ENCODE measurements at regions not wholly inside any gene's neighbourhood (a gene's known extent, or its start where the extent isn't known, plus 50 kb on each side); places are given as distances from the start of the nearest gene placed in this dataset.

GRCh38 chr18:25759111-25759510 is 331.3 kb downstream of the SS18 start:
- no peaks in the 10 kb centered on the region for H3K27me3 Mint-ChIP-seq

GRCh38 chr18:25743646-25744151 is 346.7 kb downstream of the SS18 start:
- H3K9me3 ChIP-seq (ENCODE audit: control extremely low read depth in 1 of 3, control insufficient read depth in 2 of 3, insufficient read depth in 1 of 3, low read length in 2 of 3): no peaks in the 10 kb centered on the region
- CTCF ChIA-PET: no interaction called here
- ATAC-seq (ENCODE audit: low read depth) (no peak), DNase-seq (no peak)
- H3K27me3 ChIP-seq (replicated peaks in 1 of 4; ENCODE audit: control extremely low read depth in 1 of 4, control insufficient read depth in 3 of 4, insufficient read depth in 4 of 4, low read length in 3 of 4): no peaks in the 10 kb centered on the region
- H3K9ac ChIP-seq (ENCODE audit: low read length): no peak overlapping the region
- no peaks in the 10 kb centered on the region for H4K20me1 ChIP-seq (ENCODE audit: control insufficient read depth, insufficient read depth, low read length, poor library complexity, severe bottlenecking)
- no peaks in the 10 kb centered on the region for H3K4me1 ChIP-seq (ENCODE audit: control insufficient read depth in 2 of 2, insufficient read depth in 2 of 2, low read length in 2 of 2)
- Mint-ChIP-seq H3K9me3 (ENCODE audit: insufficient read depth) (peaks cover 8% of the 10 kb centered on the region), H3K27me3 (peaks cover 11% of the 10 kb centered on the region), H3K4me3 (no peak overlapping the region), H3K27ac (no peak overlapping the region), H3K4me1 (no peaks in the 10 kb centered on the region)
- intact Hi-C loops (cut with micrococcal nuclease): no loop called here
- H2AFZ ChIP-seq (ENCODE audit: insufficient read depth, low read depth, low read length, poor library complexity, severe bottlenecking): no peak overlapping the region
- no peaks in the 10 kb centered on the region for H3K36me3 ChIP-seq (replicated peaks in 1 of 2; ENCODE audit: control extremely low read depth in 1 of 2, control insufficient read depth in 1 of 2, extremely low read depth in 1 of 2, insufficient read depth in 2 of 2, low read length in 1 of 2)
- TF ChIP-seq CTCF (IDR thresholded peaks at IDR 0.05) (no peak), EZH2 (IDR thresholded peaks at IDR 0.05; ENCODE audit: borderline replicate concordance, insufficient read depth, low read depth, low read length, poor library complexity, severe bottlenecking) (no peak)
- H3K4me3 ChIP-seq (ENCODE audit: control extremely low read depth in 1 of 5, extremely low read depth in 1 of 5, insufficient read depth in 1 of 5, low read depth in 2 of 5, low read length in 4 of 5): no peak overlapping the region
- H3K79me2 ChIP-seq (ENCODE audit: control insufficient read depth, insufficient read depth, low read length): no peaks in the 10 kb centered on the region
- 91% methylated on average over 7 of the region's 7 CpGs for WGBS (ENCODE audit: insufficient coverage)
- POLR2A ChIA-PET: no interaction called here
- H3K27ac ChIP-seq (ENCODE audit: low read length in 2 of 2): no peak overlapping the region
- no peak overlapping the region for H3K4me2 ChIP-seq (replicated peaks; ENCODE audit: low read depth, low read length, poor library complexity, severe bottlenecking)

More at GRCh38 chr18:25759111-25759510, 331.3 kb downstream of the SS18 start:
- CTCF ChIA-PET: no interaction called here
- POLR2A ChIA-PET: no interaction called here
- Histone ChIP-seq H3K79me2 (ENCODE audit: control insufficient read depth, insufficient read depth, low read length) (no peaks in the 10 kb centered on the region), H3K27me3 (replicated peaks in 1 of 4; ENCODE audit: control extremely low read depth in 1 of 4, control insufficient read depth in 3 of 4, insufficient read depth in 4 of 4, low read length in 3 of 4) (no peaks in the 10 kb centered on the region), H3K36me3 (replicated peaks in 1 of 2; ENCODE audit: control extremely low read depth in 1 of 2, control insufficient read depth in 1 of 2, extremely low read depth in 1 of 2, insufficient read depth in 2 of 2, low read length in 1 of 2) (no peaks in the 10 kb centered on the region), H3K9me3 (ENCODE audit: control extremely low read depth in 1 of 3, control insufficient read depth in 2 of 3, insufficient read depth in 1 of 3, low read length in 2 of 3) (no peaks in the 10 kb centered on the region), H3K4me2 (replicated peaks; ENCODE audit: low read depth, low read length, poor library complexity, severe bottlenecking) (no peak overlapping the region), H2AFZ (ENCODE audit: insufficient read depth, low read depth, low read length, poor library complexity, severe bottlenecking) (no peak overlapping the region), H3K9ac (ENCODE audit: low read length) (no peak overlapping the region), H3K4me1 (ENCODE audit: control insufficient read depth in 2 of 2, insufficient read depth in 2 of 2, low read length in 2 of 2) (no peaks in the 10 kb centered on the region), H3K4me3 (ENCODE audit: control extremely low read depth in 1 of 5, extremely low read depth in 1 of 5, insufficient read depth in 1 of 5, low read depth in 2 of 5, low read length in 4 of 5) (no peak overlapping the region), H4K20me1 (ENCODE audit: control insufficient read depth, insufficient read depth, low read length, poor library complexity, severe bottlenecking) (no peaks in the 10 kb centered on the region), H3K27ac (ENCODE audit: low read length in 2 of 2) (no peak overlapping the region)
- Mint-ChIP-seq H3K9me3 (ENCODE audit: insufficient read depth) (no peaks in the 10 kb centered on the region), H3K4me3 (no peak overlapping the region), H3K4me1 (no peaks in the 10 kb centered on the region), H3K27ac (no peak overlapping the region)
- intact Hi-C loops (cut with micrococcal nuclease): no loop called here
- DNase-seq (no peak), ATAC-seq (ENCODE audit: low read depth) (no peak)
- no CpG with 5 or more reads among the region's 1 CpG for WGBS (ENCODE audit: insufficient coverage)
- no peak for TF ChIP-seq EZH2 (IDR thresholded peaks at IDR 0.05; ENCODE audit: borderline replicate concordance, insufficient read depth, low read depth, low read length, poor library complexity, severe bottlenecking)
- no peak for TF ChIP-seq CTCF (IDR thresholded peaks at IDR 0.05)

All from B cell (primary cell).